ENCODE measurements at regions not wholly inside any gene's neighbourhood (a gene's known extent, or its start where the extent isn't known, plus 50 kb on each side); places are given as distances from the start of the nearest gene placed in this dataset.
A peak's percentile ranks its signal among the peaks of the same experiment; 100 is the strongest.
"Not testable (repeated sequence)": the region's sequence is repeated elsewhere in the genome, so short reads cannot be mapped to it uniquely, and the experiment has no call there.

DNA sequence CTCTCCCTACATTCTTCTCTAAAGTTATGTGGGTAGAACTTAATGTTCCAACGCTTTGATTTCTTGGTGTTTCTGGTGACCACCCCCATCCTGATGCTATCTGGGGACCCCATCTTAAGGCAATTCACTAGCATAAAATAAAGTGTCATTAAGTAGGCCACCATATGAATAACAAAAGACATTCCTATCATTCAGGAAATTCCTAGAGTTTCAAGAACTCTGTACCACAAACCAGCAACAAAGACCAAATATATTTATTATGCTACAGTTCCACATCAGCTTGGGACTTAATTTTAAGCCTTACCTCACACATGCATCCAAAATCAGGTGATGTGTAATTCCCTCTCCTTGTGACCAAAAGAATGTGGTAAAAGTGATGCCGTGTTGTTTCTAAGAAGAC lies 254.6 kb upstream of the LRRC4C start:
- DNase-seq: no peak

GRCh38 chr11:41716862-41717261 lies 257.4 kb upstream of the LRRC4C start:
- DNase-seq: no peak

DNA sequence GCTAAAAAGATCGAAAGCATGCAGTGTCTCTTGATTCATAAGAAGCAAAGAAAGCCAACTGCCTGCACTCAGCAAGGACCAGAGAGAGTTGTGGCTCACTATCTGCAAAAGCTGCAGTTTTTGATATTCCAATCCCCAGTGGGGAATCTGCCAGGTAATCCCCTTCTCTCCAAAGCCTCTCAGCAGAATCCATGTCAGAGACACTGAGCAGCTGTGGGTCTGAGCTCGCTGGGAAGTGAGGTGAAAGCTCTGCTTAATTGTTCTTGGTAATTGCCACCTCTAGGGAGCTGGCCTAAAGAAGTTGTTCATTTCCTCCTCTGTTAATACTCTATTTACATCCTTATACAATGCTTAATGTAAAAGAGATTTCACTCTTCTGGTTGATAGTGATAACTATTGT lies 261.3 kb upstream of the LRRC4C start:
- DNase-seq: no peak

- DNase-seq: not testable (repeated sequence)
These were observed 268.7 kb upstream of the LRRC4C start for GRCh38 chr11:41728161-41728560.

- DNase-seq: no peak
These were observed 315.8 kb upstream of the LRRC4C start for GRCh38 chr11:41775296-41775695.

- DNase-seq: no peak
These were observed 320.0 kb upstream of the LRRC4C start for GRCh38 chr11:41779401-41779960.

- no peak for DNase-seq
These were observed 322.0 kb upstream of the LRRC4C start for GRCh38 chr11:41781441-41781840.

DNA sequence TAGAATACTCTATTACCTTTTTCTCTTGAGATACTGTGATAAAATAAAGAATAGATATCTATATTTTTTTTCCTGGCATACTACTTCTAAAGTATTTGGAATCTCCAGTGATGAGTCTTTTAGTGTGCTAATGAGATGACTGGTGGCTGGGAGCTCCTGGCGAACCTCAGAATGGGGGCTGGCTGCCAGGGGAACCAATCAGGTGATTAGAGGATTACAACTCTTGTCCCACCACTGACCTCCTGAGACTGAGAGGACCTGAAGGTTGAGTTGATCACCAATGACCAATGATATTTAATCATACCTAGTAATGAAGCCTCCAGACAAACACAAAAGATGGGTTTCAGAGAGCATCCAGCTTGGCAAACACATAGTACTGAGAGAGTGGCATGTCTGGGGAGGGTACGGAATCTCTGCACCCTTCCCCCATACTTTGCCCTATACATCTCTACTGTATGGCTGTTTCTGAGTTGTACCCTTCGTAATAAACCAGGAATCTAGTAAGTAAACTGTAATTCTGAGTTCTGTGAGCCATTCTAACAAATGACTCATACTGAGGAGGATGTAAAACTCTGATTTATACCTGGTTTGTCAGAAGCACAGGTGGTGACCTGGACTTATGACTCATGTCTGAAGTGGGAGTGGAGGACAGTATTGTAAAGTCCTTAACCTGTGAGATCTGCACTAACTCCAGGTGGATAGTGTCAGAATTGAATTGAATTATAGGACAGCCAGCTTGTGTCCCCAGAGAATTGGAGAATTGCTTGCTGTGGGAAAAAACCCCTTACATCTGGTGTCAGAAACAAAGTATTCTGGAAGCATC lies 325.3 kb upstream of the LRRC4C start:
- DNase-seq: peak; percentile 51

- DNase-seq: peak; percentile 82
These were observed 326.6 kb upstream of the LRRC4C start for GRCh38 chr11:41786087-41786486.

DNA sequence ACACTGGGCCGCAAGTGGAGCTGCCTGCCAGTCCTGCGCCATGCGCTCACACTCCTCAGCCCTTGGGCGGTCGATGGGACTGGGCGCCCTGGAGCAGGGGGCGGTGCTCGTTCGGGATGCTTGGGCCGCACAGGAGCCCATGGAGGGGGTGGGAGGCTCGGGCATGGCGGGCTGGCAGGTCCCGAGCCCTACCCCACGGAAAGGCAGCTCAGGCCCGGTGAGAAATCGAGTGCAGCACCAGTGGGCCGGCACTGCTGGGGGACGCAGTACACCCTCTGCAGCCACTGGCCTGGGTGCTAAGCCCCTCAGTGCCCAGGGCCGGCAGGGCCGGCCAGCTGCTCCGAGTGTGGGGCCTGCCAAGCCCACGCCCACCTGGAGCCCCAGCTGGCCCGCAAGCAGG lies 328.7 kb upstream of the LRRC4C start:
- DNase-seq: no peak

DNA sequence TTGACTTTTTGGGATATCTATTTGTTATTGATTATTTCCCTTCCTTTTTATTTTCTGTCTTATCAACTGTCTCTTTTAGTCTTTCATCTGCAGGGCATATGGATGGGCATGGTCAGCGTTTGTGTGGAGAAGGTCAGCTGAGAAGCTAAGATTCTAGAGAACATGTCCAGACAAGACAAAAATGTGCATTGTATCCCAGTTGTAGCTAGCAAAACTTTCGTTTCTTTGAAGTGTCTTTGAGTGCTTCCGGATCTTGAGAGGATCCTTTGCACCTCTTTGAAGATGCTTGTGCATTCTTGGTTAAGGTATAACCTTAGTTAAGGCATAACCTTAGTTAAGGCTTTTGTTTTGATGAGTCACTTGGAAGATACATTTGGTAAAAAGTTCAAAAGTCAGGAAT lies 329.9 kb upstream of the LRRC4C start:
- peak; percentile 18 for DNase-seq

DNA sequence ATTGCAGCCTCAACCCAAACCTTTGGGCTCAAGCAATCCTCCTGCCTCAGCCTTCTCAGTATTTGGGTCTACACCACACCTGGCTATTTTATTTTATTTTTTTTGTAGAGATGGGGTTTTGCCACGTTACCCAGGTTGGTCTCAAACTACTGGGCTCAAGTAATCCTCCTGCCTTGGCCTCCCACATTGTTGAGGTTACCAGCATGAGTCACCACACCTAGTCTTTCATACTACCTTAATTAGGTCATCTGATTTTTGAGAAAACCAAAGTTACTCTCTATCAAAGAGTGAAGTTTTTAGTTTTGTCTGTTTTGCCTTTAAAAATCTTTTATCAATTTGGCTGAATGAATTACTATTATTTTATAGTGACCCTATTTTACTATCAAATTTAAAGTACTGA lies 335.6 kb upstream of the LRRC4C start:
- DNase-seq: no peak

DNA sequence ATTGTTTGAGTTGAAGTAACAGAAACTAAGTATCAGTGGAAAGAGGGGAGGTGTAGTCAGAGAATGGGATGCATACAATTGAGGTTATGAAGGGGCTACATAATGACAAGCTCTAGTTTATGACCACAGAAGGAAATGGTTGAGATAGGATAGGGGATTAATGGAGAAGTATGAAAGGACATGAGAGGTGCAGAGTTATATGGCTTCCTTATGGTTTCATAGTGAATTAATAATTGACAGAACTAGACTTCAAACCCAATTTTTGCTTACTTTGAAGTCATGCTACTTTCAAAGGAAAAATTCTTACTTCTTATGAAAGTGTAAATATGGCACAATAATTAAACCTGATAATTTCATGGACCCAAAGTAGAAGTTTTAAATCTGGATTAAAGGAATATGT lies 340.3 kb upstream of the LRRC4C start:
- no peak for DNase-seq

DNA sequence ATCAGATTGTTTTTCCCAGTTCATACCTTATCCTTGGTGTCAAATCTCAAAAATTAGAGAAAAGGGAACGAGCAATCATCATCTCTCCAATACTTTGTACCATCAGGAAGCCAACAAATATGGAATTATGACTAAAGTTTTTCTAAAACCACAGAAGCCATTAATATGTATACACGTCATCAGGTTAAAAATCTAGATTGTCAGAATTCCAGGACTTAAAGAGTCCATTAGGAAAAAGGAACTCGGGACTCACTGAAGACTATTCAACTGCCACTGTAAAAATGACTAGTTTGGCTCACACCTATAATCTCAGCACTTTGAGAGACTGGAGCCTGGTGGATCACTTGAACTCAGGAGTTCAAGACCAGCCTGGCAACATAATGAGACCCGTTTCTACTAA lies 344.4 kb upstream of the LRRC4C start:
- DNase-seq: no peak

- no peak for DNase-seq
These were observed 356.9 kb upstream of the LRRC4C start for GRCh38 chr11:41816396-41816795.

DNA sequence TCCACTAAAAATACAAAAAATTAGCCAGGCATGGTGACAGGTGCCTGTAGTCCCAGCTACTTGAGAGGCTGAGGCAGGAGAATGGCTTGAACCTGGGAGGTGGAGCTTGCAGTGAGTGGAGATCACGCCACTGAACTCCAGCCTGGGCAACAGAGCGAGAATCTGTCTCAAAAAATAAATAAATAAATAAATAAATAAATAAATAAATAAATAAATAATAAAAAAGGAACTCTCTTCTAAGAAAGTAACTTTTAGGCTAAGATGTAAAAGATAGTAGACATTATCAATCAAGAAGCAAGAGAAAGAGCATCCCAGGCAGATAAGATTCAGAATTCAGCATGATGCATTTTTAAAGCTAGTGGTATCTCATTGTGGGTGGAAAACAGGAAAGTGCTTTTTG lies 364.8 kb upstream of the LRRC4C start:
- not testable (repeated sequence) for DNase-seq

GRCh38 chr11:41826085-41826484 lies 366.6 kb upstream of the LRRC4C start:
- no peak for DNase-seq

DNA sequence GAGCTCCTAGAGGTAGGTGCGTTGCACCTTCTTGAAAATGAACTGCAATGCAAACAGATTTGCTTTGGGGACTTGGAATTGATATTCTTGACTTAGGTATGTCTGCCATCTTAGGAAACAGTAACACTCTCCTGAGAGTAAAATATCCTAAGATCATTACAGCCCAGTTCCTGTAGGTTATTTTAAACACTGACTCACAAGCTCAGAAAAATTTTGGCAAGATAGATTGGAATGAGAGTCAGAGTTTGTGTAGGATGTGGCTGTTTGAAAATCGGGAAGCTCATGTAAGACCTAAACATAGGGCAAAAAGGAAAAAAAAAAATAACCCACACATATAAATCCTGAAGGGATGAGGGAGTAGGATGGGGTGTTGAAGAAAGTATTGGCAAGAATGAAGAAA lies 377.0 kb upstream of the LRRC4C start:
- no peak for DNase-seq

DNA sequence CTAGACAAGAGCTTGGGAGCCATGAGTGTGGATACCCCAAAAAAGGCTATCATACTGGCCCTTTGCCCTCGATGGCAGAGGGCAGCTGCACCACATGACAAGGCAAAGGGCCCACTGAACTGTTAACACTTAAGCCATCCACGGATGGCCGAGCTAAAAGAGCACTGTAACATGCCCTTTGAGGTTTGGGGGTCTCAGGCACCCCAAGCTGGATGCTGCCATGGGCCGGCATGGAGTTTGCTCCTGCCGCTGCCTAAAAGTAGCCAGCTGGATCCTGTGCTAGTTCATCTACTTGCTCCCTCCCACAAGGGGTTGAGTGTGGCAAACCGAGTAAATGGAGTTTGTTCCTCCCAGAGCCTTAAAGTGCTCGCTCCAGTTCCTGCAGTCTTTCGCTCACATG lies 383.2 kb upstream of the LRRC4C start:
- no peak for DNase-seq

- DNase-seq: no peak
These were observed 385.6 kb upstream of the LRRC4C start for GRCh38 chr11:41845066-41845465.

DNA sequence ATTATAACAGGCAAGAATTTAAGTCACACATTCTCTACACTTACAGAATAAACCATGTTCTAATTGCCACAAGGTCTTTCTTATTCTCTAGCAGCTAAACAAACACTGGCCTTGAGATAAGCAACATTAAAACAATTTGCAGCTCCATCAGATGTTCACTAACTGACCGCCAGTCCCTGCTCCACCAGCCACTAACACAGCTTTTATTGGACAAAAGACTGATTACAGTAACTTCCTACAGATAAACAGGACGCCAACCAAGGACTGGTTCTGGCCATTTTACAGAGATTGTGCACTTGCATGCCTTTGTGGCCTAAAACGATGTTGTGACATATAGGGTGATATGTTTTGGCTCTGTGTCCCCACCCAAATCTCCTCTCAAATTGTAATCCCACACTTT lies 388.9 kb upstream of the LRRC4C start:
- DNase-seq: no peak

DNA sequence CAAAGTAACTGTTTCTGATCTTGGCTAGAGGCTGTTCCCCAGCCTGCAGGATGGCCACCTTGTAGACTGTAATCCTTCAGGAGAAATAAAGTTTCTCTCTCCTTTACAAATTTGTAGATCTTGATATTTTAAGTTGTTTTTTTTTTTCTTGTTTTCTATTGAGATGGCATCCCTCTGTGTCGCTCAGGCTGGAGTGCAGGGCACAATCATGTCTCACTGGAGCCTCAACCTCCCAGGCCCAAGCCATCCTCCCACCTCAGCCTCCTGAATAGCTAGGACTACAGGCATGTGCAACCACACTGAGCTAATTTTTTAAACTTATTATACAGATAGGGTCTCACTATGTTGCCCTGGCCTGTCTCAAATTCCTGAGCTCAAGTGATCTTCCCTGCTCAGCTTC lies 389.8 kb upstream of the LRRC4C start:
- no peak for DNase-seq

DNA sequence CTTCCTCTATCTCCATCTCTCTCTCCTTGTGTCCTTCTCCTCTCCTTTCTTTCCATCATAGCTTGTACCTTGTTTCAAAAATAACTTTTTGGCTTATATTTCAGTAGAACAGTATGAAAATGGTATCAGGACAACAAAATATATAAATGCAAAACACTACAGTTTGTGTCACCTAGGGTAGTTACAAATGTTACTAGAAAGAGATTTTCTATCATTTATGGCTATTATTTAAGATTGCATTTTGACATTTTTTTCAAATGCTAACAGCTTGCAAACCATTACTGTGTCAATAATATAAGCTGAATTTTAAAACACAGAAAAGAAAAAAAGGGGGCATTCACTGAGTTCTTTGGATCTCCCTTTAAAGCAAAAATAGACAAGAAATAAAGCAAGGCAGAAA lies 392.3 kb upstream of the LRRC4C start:
- no peak for DNase-seq

- DNase-seq: no peak
These were observed 402.4 kb upstream of the LRRC4C start for GRCh38 chr11:41861838-41862237.

DNA sequence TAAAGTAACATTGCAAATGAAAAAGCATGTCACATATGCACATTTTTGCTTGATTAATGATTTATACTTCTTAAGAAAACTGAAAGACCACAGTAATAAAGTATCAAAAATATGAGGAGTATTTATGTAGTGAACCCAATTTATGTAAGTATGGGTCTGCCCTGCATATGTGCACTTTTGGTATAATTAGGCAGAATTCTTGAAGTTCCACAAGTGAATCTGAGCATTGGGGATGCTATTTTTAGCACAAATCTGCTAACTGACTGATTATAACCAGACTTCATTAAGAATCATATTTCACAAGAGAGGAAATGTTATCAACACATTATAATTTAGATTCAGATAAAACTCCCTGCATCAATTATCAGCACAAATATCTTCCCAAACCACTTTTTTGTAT lies 407.1 kb upstream of the LRRC4C start:
- no peak for DNase-seq
